Right renal cortex interstitium (tissue), 3 donors: ENCODE measurements at regions not wholly inside any gene's neighbourhood (a gene's known extent, or its start where the extent isn't known, plus 50 kb on each side); places are given as distances from the start of the nearest gene placed in this dataset.
A peak's percentile ranks its signal among the peaks of the same experiment; 100 is the strongest.
"Not testable (repeated sequence)": the region's sequence is repeated elsewhere in the genome, so short reads cannot be mapped to it uniquely, and the experiment has no call there.

ENCODE experiments used
- DNase-seq, 3 donors: peaks; one replicate each; pipeline ENCODE4 v3.0.0-alpha.2; 2013; ENCODE audit warnings: low read depth in 3 of 3, low spot score in 2 of 3

DNA sequence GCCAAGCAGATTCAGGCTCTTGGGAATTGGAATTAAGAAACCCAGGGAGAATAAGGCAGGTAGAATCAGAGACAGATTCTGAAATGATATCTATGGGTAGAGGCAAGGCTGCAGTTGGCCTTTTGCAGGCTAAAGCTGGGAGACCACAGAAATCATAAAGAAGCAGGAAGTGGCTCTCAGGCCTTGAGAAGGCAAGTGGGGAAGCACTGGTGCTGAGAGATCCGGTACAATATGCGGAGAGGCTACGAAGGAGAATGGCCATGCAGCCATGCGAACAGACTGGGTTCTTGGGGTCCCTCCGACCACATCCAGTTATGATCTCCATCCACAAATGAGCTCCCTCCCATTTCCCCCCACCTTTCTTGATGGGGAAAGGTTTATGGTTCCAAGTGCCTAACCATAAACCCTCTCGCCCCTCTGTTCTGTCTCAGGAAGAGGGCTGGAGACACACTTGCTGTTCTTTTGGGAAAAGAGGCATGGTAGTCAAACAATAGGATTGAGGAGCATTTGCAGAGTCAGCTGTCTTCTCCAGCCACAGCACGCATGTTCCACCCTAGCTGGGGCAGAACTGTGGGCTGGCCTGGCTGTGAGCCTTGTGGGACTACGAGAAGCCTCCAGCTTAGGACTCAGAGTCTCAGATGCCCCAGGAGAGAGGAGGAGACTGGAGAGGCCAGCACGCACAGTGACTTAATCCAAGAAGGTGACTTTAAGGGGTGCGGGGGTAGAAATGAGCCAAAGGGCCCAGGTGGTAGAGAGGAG, 99.6 kb downstream of the RPLP1 start:
- no peak for DNase-seq

DNA sequence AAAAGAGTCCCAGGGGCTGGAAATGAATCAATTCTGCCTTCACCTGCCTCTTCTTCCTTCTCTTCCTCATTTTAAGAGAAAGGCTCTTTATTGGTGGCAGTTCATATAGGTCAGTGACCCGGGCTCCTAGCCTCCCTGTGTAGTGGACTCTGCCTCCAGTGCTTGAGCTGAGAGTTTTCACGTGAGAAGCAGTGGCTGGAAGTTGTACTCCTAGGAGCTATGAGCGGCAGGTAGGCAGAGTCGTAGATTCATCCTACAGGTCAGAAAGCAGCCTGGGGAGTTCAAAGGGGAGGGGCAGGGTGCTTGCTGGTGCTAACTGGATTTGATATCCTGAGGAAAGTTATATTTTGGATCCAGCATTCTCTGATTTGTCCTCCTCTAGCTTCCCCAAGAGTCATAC, 101.1 kb downstream of the RPLP1 start:
- DNase-seq = no peak

DNA sequence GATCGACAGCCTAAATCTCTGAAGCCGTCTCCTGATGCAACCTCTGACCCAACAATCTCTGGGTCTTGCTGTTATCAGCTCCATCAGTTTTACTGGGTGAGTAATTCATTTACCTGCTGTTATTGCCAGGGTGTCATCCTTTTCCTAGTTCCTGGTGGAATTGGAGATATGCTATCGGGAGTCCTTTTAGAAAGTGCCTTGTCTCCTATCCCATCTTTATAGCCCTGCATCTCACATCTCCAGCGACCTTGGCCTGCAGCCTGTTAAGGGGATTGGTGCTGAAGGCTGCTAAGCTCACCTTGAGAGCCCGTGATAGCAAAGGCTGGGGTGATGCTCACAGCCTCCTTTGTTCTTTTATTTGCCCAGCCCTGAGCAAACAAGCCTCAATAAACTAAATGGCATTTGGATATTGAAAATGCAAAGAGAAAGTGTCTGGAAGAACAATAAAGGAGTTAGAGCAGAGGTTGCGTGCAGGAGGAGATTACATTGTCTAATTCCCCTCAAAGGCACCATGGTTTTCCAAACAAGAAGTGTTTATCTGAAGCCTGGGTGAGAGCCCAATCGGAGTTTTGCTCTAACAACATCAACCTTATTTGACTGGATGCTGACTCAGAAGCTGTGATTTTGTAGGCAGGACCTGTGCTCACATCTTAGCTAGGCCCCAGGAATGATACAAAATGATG, 101.8 kb downstream of the RPLP1 start:
- DNase-seq = no peak

DNA sequence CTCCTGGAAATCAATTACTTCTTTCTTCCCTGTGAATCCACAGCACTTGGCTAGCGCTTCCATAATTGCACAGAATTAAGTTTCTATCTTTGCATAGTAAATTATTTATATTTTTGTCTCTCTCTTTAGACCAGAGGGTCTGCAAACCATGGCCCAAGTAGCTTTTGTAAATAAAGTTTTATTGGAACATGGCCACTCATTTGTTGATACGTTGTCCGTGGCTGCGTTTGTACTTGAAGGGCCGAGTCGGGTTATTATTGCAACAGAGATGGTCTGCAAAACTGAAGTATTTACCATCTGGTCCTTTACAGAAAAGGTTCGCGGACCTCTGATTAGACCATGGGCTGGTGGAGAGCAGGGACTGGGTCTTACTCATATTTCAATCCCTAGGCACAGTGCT, 102.5 kb downstream of the RPLP1 start:
- DNase-seq = no peak

DNA sequence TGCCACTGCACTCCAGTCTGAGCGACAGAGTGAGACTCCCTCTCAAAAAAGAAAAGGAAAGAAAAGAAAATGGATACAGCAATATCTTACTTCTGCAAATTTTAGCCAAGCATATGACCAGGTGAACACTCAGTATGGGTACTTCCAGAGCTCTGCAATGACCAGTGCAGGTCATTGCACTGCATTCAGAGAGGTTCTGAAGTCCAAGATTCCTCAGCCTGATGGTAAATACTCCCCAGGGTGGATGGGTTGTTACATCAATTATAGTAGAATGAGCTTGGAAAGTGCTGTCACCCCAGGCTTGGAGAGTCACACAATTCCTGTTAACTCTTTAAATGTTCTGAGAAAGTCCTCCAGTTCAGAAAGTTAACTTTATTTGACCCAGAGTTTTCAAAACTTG, 103.7 kb downstream of the RPLP1 start:
- no peak for DNase-seq

DNA sequence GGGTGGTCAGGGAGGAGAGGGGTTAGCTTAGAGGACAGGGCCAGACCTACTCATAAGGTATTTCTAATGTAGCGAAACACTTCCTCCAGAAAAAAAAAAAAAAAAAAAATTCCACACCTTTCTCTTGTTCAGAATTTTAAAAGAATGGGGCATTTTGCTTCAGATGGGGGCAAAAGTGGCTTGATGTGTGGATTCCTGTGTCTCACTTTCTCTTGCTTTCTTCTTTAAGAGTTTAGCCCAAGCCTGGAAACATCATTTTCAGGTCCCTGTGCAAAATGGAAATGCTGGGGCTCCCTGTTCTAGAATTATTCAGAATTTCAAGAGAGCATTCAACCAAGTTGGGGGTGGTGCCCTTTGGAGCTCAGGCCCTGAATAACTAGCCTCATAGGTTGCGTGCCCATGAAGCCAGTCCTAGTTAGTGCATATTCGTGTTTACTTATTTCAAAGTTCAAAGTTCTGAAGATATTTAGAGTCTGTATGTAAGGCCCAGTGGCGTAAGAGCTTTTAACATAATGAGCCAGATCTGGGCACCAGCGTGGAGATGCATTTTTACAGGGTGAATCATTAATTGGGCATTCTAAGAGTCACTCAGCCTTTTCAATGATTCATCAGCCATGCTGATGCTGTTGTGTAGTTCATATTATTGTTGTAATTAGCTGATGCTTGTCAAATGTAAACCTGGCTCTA, 104.5 kb downstream of the RPLP1 start:
- DNase-seq = peak in 2 of 3 donors; percentile 61 to 67

DNA sequence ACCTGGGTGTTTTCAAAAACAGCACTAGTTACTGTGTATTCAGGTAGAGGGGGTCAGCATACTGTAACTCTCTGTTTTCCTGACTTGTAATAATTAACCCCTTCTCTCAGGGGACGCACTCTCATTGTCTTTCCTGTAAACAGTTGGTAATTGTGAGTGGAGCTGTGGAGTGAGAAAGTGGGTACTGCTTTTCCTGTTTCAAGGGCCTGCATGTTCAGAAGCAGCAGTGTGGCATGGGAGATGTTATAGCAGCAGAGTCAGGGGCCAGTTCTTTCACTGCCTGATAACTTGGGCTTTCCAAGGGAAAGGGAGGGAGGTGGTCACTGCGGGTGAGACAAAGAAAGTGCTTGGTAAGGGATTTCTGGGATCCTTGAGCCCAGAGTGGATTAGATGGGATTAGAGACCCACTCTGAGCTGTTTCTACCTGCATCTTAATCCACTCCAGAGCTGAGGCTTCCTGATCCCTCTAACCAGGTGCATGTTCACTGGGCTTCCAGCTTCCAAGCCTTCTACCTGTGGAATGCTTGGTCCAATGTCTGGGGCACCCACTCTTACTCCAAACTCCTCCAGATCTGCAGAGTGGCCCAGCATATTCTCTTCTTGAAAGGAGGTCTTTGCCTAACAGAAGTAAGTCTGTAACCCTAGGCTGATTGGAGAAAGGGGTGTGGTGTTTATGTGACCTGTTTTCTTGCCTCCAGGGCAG, 105.2 kb downstream of the RPLP1 start:
- DNase-seq = no peak

DNA sequence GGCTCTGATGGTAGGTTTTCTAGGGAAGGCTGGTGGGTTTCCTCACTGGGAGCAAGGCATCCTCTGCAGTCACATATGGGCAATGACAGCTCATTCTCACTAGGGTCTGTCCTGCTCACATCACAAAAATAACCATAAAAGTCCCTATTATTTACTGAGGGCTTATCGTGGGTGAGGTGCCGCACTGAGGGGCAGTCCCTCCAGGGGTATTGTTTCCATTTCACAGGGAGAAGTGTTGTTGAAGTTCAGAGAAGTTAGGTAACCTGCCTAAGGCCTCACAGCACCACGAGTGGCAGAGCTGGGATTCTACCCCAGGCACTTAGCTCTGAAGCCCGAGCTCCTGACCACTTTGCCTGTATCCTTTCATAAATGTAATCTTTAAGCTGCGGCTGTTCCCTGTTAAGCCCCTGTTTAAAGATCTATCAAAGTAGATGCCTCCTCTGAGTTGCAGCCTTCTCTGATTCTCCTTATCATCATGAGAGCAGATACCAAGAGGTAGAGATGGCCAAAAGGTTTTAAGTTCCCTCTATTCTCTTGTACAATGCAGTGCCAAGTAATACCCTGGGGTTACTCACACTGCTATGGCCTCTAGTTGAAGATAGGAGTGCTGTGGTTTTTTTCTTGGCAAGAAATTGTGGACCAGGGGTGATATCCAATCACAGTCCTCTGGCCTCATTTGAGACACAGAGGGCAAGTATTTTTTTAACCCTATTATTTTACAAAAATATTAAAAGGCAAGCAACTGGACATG, 107.0 kb downstream of the RPLP1 start:
- DNase-seq = no peak

DNA sequence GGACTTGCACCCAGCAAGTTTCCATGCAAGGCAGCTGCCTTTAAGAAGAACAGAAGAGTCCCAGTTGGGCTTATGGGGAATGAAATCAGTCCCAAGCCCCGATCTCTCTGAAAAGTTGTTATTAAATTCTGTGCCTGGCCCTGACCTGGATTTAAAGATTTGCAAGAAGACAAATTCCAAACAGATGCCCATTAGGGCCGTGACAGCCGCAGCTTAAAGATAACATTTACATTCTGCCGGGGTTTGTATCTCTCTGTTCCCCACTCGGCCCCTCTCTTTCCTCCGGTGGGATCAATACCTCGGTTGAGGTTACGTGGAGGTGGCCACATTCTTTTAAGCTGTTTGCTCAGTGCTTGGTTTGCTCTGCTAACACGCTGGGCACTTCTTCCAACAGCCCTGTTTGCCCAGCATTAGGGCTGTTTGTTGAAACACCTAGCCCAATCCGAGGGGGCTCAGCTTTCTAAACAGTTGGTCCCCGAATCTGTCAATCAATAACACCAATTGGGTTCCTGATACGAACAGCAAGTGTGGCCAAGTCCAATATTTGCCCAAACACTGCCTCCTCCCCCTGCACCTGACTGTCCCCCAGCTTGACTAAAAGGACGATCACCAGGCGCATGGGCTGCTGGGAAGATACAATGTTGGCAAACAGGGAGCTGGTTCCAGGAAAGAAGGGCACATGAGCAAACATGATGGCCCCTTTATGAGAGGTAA, 108.6 kb downstream of the RPLP1 start:
- DNase-seq = no peak

DNA sequence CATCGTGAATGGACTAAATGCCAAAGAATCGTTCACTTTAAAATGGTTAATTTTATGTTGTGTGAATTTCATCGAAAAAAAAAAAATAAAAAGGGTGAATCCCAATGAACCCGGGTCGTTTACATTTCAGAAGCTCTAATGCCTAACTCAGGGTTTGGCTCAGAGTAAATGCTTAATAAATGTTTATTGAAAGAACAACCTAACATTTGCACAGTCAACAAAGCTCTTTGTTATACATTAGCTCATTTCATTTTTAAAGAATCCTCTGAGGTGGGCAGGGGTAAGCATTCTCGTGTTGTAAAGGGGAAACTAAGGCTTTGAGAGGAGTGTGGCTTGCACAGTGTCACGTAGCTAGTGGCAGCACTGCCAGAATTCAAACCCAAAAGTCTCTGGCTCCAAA, 109.5 kb downstream of the RPLP1 start:
- DNase-seq = no peak

DNA sequence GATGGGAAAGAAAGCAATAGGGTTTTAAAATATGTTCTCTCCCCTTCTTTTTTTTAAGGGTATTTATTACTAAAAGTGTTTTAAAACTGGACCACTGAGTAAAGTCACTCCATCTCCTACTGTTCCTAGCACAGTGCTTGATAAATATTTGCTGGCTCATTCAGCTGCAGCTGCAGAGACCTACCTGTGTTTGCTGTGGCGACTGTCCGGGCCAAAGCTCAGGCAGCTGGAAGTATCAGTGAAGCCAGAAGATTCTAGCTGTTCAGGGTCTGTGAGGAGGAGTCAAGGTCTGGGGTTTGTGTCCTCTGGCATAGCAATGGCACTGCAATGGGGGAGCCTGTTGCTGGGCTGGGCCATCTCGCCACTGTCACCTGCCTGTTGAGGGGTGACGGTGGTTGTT, 109.9 kb downstream of the RPLP1 start:
- no peak for DNase-seq

DNA sequence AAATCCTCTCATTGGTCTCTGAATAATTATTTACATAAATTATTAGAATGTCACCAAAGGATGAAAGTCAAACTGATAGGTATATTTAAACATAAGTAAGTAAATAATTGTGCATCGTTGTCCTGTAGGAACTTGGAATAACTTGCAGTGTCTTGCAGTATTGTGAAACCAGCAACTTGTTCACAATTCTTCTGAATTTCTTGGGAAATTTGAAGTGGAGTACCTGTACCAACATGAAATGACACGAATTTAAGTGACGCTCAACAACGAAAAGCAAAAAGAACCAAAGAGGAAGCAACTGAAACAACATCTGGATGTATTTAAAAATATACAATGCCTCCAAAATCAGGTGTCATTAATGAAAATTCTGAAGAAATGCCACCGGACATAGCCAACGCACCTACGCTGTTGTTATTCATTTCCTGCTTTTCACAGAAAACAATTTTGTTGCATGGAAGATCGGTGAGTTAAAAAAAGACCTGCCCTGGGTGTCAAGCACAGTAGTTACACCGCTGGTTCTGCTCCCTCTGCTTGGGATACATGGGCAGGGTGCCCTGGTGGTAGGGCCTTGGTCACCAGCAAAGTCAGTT, 112.5 kb downstream of the RPLP1 start:
- DNase-seq = no peak

DNA sequence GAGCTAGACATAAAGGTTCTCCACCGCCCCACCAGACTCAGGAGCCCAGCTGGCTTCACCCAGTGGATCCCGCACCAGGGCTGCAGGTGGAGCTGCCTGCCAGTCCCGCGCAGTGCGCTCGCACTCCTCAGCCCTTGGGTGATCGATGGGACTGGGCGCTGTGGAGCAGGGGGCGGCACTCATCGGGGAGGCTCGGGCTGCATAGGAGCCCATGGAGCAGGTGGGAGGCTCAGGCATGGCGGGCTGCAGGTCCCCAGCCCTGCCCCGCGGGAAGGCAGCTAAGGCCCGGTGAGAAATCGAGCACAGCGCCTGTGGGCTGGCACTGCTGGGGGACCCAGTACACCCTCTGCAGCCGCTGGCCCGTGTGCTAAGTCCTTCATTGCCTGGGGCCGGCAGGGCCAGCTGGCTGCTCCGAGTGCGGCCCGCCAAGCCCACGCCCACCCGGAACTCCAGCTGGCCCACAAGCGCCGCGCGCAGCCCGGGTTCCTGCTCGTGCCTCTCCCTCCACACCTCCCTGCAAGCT, 114.7 kb downstream of the RPLP1 start:
- not testable (repeated sequence) for DNase-seq

DNA sequence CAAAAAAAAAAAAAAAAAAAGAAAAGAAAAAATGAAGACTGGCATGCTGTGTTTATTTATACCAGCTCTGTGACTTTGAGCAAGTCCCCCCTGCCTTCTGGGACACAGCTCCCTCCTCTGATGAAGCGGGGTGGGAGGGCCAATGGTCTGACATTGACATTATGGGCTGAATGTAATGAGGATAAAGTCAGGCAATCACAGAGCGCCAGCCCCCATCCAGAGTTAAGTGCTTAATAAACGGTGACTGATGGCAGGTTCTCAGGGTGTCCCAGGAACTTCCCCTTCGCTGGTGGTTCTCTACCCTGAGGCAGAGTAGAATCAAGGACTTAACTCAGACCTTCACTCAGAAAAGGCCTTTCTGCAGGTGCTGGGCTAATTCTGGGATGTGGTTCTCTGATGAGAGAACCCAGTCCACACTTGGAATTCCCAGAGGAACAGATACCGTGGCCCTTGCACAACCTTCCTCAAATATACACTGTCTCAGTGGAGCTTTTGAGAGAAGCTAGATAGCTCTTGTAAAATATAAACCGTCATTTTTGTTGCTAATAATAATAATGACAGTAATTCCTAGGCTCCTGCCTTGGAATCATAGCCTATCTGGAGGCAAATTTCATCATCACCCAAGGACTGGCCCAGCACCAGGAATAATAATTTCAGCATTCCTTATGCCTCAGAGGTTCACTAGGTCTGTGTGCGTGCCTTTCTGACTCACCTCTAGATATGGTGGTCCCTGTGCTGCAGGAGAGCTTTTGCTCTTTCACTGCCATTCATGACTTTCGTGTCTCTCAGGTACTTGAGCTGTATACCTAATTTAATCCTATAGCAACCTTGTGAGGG, 115.8 kb downstream of the RPLP1 start:
- no peak for DNase-seq

DNA sequence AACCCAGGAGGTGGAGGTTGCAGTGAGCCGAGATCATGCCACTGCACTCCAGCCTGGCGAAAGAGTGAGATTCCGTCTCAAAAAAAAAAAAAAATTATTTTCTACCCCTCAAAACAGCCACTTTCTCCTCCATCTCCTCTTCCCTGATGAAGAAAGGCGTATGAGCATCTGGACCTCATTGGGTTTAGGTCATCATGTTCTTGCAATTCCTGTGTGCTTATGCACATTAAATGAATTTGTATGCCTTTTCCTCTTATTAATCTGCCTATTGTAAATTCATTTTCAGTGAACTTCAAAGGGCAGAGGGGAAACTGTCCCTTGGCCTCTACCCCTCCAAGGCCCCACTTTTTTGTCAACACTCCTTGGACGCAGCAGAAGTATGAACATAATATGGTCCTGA, 117.8 kb downstream of the RPLP1 start:
- DNase-seq = no peak

DNA sequence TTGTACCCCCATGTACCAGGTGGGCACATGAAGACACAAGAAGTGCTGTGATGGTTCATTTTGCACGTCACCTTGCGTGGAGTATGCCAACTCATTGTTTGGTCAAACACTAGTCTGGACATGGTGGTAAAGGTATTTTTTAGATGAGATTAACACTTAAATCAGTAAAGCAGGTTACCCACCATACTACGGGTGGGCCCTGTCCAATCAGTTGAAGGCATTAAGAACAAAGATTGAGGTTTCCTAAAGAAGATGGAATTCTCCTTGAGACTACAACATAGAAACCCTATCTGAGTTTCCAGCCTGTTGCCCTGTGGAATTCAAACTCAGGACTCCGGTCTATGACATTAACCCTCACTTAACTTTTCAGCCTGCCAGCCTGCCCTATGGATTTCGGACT, 118.4 kb downstream of the RPLP1 start:
- DNase-seq = no peak

DNA sequence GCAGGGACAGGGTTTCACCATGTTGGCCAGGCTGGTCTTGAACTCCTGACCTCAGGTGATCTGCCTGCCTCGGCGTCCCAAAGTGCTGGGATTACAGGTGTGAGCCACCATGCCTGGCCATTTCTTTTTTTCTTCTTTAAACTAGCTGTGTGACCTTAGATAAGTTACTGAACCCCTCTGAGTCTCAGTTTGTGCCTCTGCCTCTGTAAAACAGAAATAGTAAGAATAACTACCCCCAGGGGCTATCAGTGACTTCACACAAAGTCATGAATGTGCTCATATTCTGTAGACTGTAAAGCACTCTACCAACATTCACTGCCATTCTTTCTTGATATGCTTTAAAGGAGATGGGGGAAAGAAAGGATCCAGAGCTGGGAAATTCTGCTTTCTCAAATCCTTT, 120.7 kb downstream of the RPLP1 start:
- not testable (repeated sequence) for DNase-seq

DNA sequence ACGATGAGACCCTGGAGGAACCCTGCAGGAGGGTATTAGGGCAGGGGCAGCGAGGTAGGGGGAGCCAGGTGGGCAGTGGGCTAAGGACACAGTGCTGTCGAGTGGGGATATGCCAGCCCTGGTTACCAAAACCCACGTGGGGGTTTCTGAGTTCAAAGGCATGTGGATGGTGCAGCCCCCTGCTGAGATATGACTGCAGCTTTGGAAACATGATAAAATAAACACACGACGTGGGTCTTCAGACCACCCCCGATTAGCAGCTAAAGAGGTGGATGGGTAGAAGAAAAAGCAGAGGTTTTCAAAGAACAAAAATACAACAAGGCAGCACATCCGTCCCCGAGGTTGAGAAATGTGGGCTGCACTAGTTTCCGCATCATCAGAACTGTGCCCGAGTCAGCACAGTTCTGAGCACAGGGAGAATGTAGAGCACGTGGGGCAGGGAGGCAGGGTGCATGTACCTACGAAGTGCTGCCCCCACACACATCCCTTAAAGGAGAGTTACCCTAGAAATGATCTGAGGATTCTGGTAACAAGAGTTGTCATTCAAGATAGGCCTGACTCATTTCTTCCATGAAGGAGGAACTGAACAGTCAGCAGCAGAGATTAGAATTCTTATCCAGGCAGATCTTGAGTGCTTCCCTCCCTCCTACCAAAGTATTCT, 121.3 kb downstream of the RPLP1 start:
- no peak for DNase-seq
